Right lung (tissue), 2 donors: ENCODE measurements at regions not wholly inside any gene's neighbourhood (a gene's known extent, or its start where the extent isn't known, plus 50 kb on each side); places are given as distances from the start of the nearest gene placed in this dataset.
A peak's percentile ranks its signal among the peaks of the same experiment; 100 is the strongest.
"Not testable (repeated sequence)": the region's sequence is repeated elsewhere in the genome, so short reads cannot be mapped to it uniquely, and the experiment has no call there.

Experiments
- DNase-seq, 2 donors: peaks; one replicate each; pipeline ENCODE4 v3.0.0-alpha.2; 2013

DNA sequence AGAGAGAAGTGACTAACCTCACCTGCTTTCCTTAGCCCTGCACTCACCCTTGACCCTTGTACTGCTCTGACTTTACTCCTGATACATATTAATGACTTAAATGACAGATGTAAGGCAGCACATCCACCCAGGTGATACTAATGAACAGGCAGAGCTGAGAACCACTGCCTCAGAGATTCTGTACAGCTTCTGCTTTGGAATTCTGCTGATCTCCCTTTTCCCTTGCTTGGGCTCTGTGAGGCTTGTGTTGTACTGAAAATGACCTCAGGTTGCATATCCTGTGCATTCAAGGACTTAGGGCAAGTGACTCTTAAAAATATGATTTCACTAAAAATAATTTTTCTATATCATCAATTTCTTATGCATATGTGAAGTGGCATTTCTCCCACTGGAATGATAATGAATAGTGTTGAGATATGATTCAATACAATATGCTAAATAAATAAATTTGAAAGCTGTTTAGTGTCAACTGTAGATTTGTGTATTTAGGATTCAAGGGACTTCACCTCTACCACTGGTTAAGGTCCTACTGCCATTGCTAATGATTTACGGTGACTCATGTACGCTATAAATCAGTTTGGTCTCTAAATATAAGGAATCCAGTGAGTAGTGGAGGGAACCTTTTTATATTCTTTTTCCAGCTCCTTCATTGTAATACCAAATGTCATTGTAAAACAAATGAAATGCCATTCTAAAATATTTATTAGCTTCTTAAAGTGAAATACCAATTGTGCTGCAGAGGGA, 328.3 kb downstream of the SOCS6 start:
- DNase-seq, result no peak

- no peak for DNase-seq
These were observed 311.5 kb downstream of the SOCS6 start for GRCh38 chr18:70600225-70600925.

DNA sequence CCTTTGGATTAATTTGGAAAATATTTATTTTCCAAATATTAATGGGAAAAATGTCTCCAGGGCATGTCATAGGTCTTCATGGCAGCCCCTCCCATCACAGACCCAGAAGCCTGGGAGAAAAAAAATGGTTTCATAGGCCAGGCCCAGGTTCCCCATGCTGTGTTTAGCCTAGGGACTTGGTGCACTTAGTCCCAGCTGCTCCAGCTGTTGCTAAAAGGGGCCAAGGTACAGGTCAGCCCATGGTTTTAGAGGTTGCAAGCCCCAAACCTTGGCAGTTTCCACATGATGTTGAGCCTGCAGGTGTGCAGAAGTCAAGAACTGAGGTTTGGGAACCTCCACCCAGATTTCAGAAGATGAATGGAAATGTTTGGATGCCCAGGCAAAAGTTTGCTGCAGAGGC, 309.6 kb downstream of the SOCS6 start:
- DNase-seq, result no peak

- no peak for DNase-seq
These were observed 294.1 kb downstream of the SOCS6 start for GRCh38 chr18:70582981-70583380.

DNA sequence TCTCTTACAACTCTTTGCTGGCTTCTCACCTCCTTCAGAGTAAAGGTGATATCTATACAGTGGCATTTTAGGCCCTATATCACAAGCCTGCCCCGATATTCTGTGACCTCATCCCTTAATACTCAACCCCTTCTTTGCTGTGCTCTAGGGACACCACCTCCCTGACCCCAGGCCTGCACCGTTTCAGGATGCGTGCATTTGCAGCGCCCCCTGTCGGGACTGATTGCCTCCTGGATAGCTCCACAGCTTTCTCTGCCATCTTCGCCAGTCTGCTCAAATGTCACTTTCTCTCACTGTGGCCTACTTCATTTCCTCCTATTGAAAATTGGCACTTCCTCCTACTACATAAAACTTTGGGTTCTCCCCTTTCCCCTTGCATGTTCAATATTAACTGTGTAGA, 289.6 kb downstream of the SOCS6 start:
- DNase-seq, result no peak

GRCh38 chr18:70577023-70577420, 288.2 kb downstream of the SOCS6 start:
- DNase-seq, result no peak

- DNase-seq, result no peak
These were observed 287.6 kb downstream of the SOCS6 start for GRCh38 chr18:70576276-70577022.

DNA sequence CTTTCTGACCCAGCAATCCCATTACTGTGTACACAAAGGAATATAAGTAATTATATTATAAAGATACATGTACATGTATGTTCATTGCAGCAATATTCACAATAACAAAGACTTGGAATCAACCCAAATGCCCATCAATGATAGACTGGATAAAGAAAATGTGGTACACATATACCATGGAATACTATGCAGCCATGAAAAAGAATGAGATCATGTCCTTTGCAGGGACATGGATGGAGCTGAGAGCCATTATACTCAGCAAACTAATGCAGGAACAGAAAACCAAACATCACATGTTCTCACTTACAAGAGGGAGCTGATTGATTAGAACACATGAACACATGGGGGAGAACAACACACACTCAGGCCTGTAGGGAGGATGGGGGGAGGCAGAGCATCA, 286.1 kb downstream of the SOCS6 start:
- not testable (repeated sequence) for DNase-seq

DNA sequence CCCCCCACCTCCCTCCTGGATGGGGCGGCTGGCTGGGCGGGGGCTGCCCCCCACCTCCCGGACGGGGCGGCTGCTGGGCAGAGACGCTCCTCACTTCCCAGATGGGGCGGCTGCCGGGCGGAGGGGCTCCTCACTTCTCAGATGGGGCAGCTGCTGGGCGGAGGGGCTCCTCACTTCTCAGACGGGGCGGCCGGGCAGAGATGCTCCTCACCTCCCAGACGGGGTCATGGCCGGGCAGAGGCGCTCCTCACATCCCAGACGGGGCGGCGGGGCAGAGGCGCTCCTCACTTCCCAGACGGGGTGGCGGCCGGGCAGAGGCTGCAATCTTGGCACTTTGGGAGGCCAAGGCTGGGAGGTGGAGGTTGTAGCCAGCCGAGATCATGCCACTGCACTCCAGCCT, 280.8 kb downstream of the SOCS6 start:
- not testable (repeated sequence) for DNase-seq

DNA sequence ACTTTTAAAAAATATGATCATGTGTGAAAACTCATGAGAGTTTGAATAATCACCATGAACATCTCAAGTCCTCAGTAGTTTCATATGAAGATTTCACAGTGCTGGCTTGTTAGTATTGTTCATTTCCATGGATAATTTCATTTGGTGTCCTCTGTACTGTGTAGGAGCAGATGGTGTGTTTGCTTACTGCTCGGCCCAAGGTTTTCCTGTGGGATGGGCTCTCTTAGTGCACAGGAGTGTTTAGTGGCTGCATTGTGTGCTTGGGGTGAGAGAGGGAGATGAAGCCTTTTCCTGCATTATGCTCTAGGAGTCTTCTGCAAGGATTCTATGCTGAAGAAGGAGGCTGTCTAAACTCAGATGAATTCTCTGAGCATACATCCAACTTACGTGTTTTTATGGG, 270.6 kb downstream of the SOCS6 start:
- DNase-seq, result no peak

DNA sequence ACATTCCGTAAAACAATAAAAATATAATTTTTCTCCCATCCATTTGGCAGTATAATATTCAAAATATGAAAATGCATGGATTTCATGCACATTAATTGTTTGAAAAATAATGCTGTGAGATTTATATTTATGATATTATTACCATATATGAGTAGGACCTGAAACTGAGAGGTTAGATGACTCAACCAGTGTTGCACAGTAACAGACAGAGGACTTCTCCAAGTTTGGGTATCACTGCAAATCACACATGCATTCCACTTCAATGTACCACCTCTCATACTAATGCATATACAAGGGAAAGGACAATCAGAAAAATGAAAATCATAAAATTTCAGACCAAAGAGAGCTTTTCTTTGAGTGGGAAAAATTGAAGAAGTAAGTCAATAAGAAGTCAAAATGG, 269.5 kb downstream of the SOCS6 start:
- no peak for DNase-seq

DNA sequence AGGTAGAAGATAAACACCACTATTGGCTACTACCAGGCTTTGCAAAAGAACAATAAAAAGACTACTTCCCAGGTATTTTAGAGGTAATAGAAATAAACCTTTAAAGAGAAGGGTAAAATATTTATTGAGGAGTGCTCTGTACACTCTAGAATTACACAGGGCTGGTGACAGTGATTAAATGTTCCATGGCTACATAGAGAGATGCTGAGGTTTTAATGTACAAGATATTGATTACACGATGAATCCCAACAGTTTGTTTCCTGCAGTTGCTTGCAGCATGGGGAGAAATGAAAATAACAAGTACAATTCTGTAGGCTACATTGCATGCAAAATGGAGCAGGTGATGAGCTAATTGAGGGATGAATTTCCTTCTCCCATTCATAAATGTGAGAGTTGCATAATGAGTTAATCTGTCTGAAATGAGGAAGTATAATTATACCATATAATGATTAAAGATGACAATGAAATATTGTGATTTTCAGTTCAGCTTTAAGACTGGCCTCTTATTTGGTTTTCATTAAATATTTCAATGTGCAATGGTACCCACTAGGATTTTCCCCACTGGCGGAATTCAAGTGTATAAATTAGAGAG, 266.1 kb downstream of the SOCS6 start:
- DNase-seq, result no peak

- peak in 1 of 2 donors; percentile 19 for DNase-seq
These were observed 265.1 kb downstream of the SOCS6 start for GRCh38 chr18:70553936-70554260.

DNA sequence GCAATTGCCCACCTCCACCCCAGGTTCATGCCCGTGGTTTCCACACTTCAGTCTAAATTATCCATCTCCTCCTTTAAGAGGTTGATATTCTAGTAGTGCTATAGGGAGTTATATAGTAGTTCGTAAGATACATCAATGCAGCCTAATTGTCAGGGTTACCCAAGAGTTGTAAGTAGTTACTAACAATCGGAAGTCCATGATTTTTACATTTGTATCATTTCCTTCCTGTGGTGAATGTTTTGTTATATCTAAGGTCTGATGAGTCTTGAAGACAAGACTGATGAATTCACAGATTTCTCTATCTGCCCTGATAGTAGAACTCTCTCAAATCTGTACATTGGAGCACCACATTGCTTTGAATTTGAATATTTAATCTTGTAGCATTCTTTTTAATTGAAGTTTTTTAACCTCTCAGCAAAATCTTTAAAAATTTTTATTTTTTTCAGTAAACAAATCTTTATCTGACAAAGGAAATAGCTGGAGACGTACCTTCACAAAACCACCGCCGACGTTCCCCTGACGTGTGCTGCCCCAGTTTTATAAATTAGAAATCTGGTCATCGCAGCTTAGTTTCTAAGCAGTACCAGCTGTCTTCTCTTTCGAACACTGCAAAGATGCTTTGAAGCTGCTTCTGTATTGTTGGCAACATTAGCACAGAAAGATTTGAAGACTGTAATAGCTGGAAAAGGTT, 264.5 kb downstream of the SOCS6 start:
- DNase-seq, result peak in 1 of 2 donors; percentile 3

GRCh38 chr18:70536370-70537062, 247.7 kb downstream of the SOCS6 start:
- no peak for DNase-seq

GRCh38 chr18:70535041-70535440, 246.2 kb downstream of the SOCS6 start:
- no peak for DNase-seq

GRCh38 chr18:70525322-70525721, 236.5 kb downstream of the SOCS6 start:
- not testable (repeated sequence) for DNase-seq

DNA sequence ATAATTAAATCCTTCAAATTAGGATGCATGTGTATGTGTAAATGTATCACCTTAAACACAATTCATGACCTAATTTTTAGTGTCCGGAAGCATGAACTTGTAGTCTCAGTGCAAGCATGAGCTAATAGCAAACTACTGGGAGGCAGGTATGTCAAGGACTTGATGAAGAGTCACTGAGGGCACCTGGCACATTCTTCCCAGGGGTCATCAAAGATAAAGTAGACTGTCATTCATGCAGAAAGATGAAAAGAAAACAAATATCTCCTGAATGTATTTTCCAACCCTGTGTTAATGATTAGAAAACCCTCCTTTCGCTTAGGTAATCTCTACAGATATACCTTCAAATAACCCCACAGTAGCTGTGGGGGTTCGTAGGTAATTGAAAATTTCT, 234.9 kb downstream of the SOCS6 start:
- no peak for DNase-seq

- no peak for DNase-seq
These were observed 234.4 kb downstream of the SOCS6 start for GRCh38 chr18:70523035-70523791.

GRCh38 chr18:70522183-70522680, 233.4 kb downstream of the SOCS6 start:
- peak; percentile 8 to 9 for DNase-seq
